CD4-positive, alpha-beta T cell (primary cell): ENCODE measurements at regions not wholly inside any gene's neighbourhood (a gene's known extent, or its start where the extent isn't known, plus 50 kb on each side); places are given as distances from the start of the nearest gene placed in this dataset.

Experiments used
- ATAC-seq: fragments of 200-7000 bp; cut with Tn5 transposase; one replicate; pipeline ENCODE4 v1.10.0; 2022; ENCODE audit warnings: mild to moderate bottlenecking; ENCODE audit not compliant: poor library complexity
- CTCF ChIA-PET: fragments of 350-600 bp; sonication (Branson Sonifier 250); formaldehyde crosslinking; loops from one replicate; lab custom pipeline; 2021; ENCODE audit warnings: antibody characterized with exemption, inconsistent platforms; lab: Charles Lee
- POLR2A ChIA-PET: fragments of 350-600 bp; sonication (Branson Sonifier 250); formaldehyde crosslinking; loops from one replicate; lab custom pipeline; 2021; ENCODE audit warnings: antibody characterized with exemption, inconsistent platforms; lab: Charles Lee
- DNase-seq, 14 experiments: peaks; one replicate each; pipeline ENCODE4 v3.0.0-alpha.2; 2013 to 2020; ENCODE audit warnings: mixed read lengths in 2 of 14
- H3K27ac ChIP-seq, 2 donors: one replicate each; pipeline versions ENCODE4 v1.5.1 to v1.7.0; 2013; ENCODE audit warnings: low read length in 2 of 2, low read depth in 1 of 2, mild to moderate bottlenecking in 1 of 2
- H3K27me3 ChIP-seq, 2 experiments: 1 replicate in 1 of 2; 2 replicates in 1 of 2; pipeline versions ENCODE4 v1.6.1 to v1.7.0; 2013; ENCODE audit warnings: low read length in 2 of 2, control low read depth in 1 of 2, mild to moderate bottlenecking in 1 of 2, moderate library complexity in 1 of 2; ENCODE audit not compliant: insufficient read depth in 2 of 2, control insufficient read depth in 1 of 2
- H3K36me3 ChIP-seq: one replicate; pipeline ENCODE4 v1.6.1; 2013; ENCODE audit warnings: low read length, control low read depth; ENCODE audit not compliant: insufficient read depth
- H3K4me1 ChIP-seq: one replicate; pipeline ENCODE4 v1.6.1; 2013; ENCODE audit warnings: low read length, control low read depth; ENCODE audit not compliant: insufficient read depth
- H3K4me3 ChIP-seq: one replicate; pipeline ENCODE4 v1.5.1; 2013; ENCODE audit warnings: mild to moderate bottlenecking, low read length, moderate library complexity
- H3K9me3 ChIP-seq, 2 experiments: 1 replicate in 1 of 2; 2 replicates in 1 of 2; pipeline versions ENCODE4 v1.6.1 to v1.7.0; 2013; ENCODE audit warnings: low read length in 2 of 2, mild to moderate bottlenecking in 2 of 2, control low read depth in 1 of 2, moderate library complexity in 1 of 2; ENCODE audit not compliant: control insufficient read depth in 1 of 2, insufficient read depth in 1 of 2
- H3K27ac Mint-ChIP-seq: one replicate; pipeline ENCODE4 v1.8.0; 2020; ENCODE audit warnings: mixed read lengths
- H3K27me3 Mint-ChIP-seq: one replicate; pipeline ENCODE4 v1.8.0; 2021; ENCODE audit warnings: mixed read lengths
- H3K36me3 Mint-ChIP-seq: one replicate; pipeline ENCODE4 v1.8.0; 2021; ENCODE audit warnings: low read depth, mixed read lengths
- H3K4me1 Mint-ChIP-seq: one replicate; pipeline ENCODE4 v1.8.0; 2021; ENCODE audit warnings: low read depth, mixed read lengths
- H3K4me3 Mint-ChIP-seq: one replicate; pipeline ENCODE4 v1.8.0; 2020; ENCODE audit warnings: mild to moderate bottlenecking, mixed read lengths
- H3K9me3 Mint-ChIP-seq: one replicate; pipeline ENCODE4 v1.8.0; 2020; ENCODE audit warnings: mixed read lengths
- intact Hi-C, 2 experiments: fragments of 100-400 bp; cut with DNase I in 1 of 2; cut with micrococcal nuclease in 1 of 2; formaldehyde crosslinking; loops; one replicate each; pipeline versions ENCODE4 v1.15.1 to v1.9.0; 2023 to 2025; cut with DNase I, micrococcal nuclease
- TF ChIP-seq, protein P1 (sequence below): fragments of 200-600 bp; IDR thresholded peaks from one replicate; pipeline ENCODE4 v1.8.0; 2022; ENCODE audit warnings: antibody characterized with exemption, mild to moderate bottlenecking

DNA sequence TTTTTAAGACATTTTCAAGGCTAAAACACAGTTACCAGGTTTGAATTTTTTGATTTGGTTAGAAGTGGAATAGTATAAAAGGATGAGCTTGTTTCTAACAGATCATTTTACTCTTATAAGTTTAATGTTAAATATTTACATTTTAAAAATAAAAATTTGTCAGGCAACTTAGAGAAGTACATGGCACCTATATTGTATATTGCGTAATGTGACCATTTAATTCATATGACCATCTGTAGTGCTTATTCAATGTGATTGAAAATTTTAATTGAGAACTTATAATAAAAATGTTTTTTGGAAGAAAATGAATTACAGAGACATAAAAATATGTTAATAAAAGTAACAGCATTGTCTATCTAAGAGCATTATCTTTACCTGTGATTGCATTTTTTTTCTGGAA, 1632.4 kb downstream of the RPA4 start:
- no peaks in the 10 kb centered on the region for H3K36me3 ChIP-seq
- intact Hi-C loops = no loop called here
- H3K9me3 ChIP-seq = no peaks in the 10 kb centered on the region
- Mint-ChIP-seq H3K27me3 (no peaks in the 10 kb centered on the region), H3K27ac (no peak overlapping the region), H3K36me3 (no peaks in the 10 kb centered on the region), H3K4me3 (no peak overlapping the region), H3K9me3 (no peaks in the 10 kb centered on the region), H3K4me1 (no peaks in the 10 kb centered on the region)
- POLR2A ChIA-PET = no interaction called here
- TF ChIP-seq, protein P1, sequence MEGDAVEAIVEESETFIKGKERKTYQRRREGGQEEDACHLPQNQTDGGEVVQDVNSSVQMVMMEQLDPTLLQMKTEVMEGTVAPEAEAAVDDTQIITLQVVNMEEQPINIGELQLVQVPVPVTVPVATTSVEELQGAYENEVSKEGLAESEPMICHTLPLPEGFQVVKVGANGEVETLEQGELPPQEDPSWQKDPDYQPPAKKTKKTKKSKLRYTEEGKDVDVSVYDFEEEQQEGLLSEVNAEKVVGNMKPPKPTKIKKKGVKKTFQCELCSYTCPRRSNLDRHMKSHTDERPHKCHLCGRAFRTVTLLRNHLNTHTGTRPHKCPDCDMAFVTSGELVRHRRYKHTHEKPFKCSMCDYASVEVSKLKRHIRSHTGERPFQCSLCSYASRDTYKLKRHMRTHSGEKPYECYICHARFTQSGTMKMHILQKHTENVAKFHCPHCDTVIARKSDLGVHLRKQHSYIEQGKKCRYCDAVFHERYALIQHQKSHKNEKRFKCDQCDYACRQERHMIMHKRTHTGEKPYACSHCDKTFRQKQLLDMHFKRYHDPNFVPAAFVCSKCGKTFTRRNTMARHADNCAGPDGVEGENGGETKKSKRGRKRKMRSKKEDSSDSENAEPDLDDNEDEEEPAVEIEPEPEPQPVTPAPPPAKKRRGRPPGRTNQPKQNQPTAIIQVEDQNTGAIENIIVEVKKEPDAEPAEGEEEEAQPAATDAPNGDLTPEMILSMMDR = no peak
- CTCF ChIA-PET = no interaction called here
- H3K27ac ChIP-seq = no peak overlapping the region
- ATAC-seq (no peak), DNase-seq (no peak)
- no peak overlapping the region for H3K4me3 ChIP-seq
- H3K4me1 ChIP-seq = no peaks in the 10 kb centered on the region
- H3K27me3 ChIP-seq = no peaks in the 10 kb centered on the region

DNA sequence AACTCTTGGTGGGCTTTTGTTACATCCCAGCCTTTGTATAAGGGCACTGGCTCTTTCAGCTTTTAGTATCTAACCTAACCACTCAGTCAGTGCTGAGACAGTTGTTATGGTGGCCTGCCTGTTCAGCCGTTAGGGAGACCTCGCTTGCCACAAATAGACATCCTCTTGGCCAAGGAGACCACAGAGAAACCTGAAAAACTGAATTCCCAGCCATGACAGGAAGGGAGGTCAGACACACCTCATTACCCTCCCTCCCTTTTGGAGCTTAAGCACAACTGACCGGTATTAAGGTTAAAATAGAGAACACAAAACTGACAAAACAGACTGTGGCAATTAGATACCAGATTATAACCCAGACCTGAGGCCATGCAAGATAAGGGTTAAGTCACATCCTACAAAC, 1639.3 kb downstream of the RPA4 start:
- CTCF ChIA-PET = no interaction called here
- H3K27me3 ChIP-seq = no peaks in the 10 kb centered on the region
- POLR2A ChIA-PET = no interaction called here
- H3K4me3 Mint-ChIP-seq = no peak overlapping the region
- H3K9me3 Mint-ChIP-seq = no peaks in the 10 kb centered on the region
- H3K36me3 ChIP-seq = no peaks in the 10 kb centered on the region
- H3K27me3 Mint-ChIP-seq = no peaks in the 10 kb centered on the region
- H3K4me1 Mint-ChIP-seq = no peaks in the 10 kb centered on the region
- no peaks in the 10 kb centered on the region for H3K36me3 Mint-ChIP-seq
- DNase-seq (no peak), ATAC-seq (no peak)
- no peak overlapping the region for H3K4me3 ChIP-seq
- no peaks in the 10 kb centered on the region for H3K9me3 ChIP-seq
- intact Hi-C loops = no loop called here
- H3K4me1 ChIP-seq = no peaks in the 10 kb centered on the region
- H3K27ac ChIP-seq = no peak overlapping the region
- H3K27ac Mint-ChIP-seq = no peak overlapping the region
- TF ChIP-seq, protein P1 = no peak

DNA sequence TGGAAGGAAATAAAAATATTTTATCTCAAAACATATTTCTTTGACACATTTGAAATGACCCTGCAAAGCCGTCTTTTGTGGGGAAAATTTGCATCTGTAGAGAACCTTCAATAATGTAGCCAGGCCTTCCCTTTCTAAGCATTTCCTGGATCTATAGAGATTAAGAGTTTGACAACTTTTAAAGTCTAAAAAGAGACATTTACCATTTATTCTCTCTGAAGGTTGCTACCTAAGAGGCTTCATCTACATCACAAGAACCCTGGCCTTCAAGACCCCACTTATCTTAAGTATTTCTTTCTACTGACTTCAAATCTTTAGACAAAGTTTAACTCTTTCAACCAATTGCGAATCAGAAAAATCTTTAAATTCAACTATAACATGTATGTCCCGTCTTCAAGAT, 1639.8 kb downstream of the RPA4 start:
- POLR2A ChIA-PET = no interaction called here
- no peak for DNase-seq

More for the DNA sequence above, 1639.8 kb downstream of the RPA4 start:
- no peak for ATAC-seq
- no peak overlapping the region for H3K27ac Mint-ChIP-seq
- no peak overlapping the region for H3K4me3 Mint-ChIP-seq
- no peaks in the 10 kb centered on the region for H3K27me3 ChIP-seq
- H3K9me3 ChIP-seq = no peaks in the 10 kb centered on the region
- no peaks in the 10 kb centered on the region for H3K27me3 Mint-ChIP-seq
- intact Hi-C loops = no loop called here
- H3K4me3 ChIP-seq = no peak overlapping the region
- H3K27ac ChIP-seq = no peak overlapping the region
- no peaks in the 10 kb centered on the region for H3K4me1 Mint-ChIP-seq
- no peaks in the 10 kb centered on the region for H3K4me1 ChIP-seq
- CTCF ChIA-PET = no interaction called here
- no peaks in the 10 kb centered on the region for H3K9me3 Mint-ChIP-seq
- no peaks in the 10 kb centered on the region for H3K36me3 Mint-ChIP-seq
- H3K36me3 ChIP-seq = no peaks in the 10 kb centered on the region
- TF ChIP-seq, protein P1 = no peak
